ENCODE measurements at regions not wholly inside any gene's neighbourhood (a gene's known extent, or its start where the extent isn't known, plus 50 kb on each side); places are given as distances from the start of the nearest gene placed in this dataset.

GRCh38 chr4:126558596-126558995 lies 1074.2 kb upstream of the INTU start:
- Histone ChIP-seq H3K27me3 (replicated peaks; ENCODE audit: control insufficient read depth, insufficient read depth, low read length) (no peaks in the 10 kb centered on the region), H3K4me1 (ENCODE audit: control insufficient read depth, insufficient read depth, low read length) (no peaks in the 10 kb centered on the region), H3K9ac (ENCODE audit: low read length) (no peak overlapping the region), H3K36me3 (ENCODE audit: control insufficient read depth, insufficient read depth, low read length, severe bottlenecking) (no peaks in the 10 kb centered on the region), H3K4me3 (ENCODE audit: low read length) (no peak overlapping the region), H3K9me3 (ENCODE audit: control insufficient read depth, low read length) (no peaks in the 10 kb centered on the region)
- no peak for DNase-seq (ENCODE audit: low read depth)

DNA sequence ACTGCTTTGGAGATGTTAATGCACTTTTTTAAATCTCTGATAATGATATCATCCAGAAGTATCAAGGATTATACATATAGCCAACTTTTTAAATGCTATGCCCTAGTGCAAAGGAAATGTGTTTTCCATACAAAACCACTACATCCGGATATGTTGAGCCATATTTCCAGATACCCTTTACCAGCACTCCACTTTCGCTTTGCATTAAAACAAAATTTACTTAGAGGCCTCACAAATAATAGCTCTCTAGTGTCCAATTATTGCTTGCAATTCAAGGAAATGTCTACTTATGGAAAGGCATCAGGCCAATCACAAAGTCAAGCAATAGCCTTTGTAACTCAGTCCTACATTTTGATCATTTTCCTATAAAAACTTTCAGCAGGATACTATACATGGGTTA lies 1072.8 kb upstream of the INTU start:
- Histone ChIP-seq H3K4me3 (ENCODE audit: low read length) (no peak overlapping the region), H3K4me1 (ENCODE audit: control insufficient read depth, insufficient read depth, low read length) (no peaks in the 10 kb centered on the region), H3K27me3 (replicated peaks; ENCODE audit: control insufficient read depth, insufficient read depth, low read length) (no peaks in the 10 kb centered on the region), H3K9me3 (ENCODE audit: control insufficient read depth, low read length) (no peaks in the 10 kb centered on the region), H3K9ac (ENCODE audit: low read length) (no peak overlapping the region), H3K36me3 (ENCODE audit: control insufficient read depth, insufficient read depth, low read length, severe bottlenecking) (no peaks in the 10 kb centered on the region)
- DNase-seq (ENCODE audit: low read depth), result no peak

GRCh38 chr4:126560794-126561193 lies 1072.0 kb upstream of the INTU start:
- peak; percentile 46 for DNase-seq (ENCODE audit: low read depth)

DNA sequence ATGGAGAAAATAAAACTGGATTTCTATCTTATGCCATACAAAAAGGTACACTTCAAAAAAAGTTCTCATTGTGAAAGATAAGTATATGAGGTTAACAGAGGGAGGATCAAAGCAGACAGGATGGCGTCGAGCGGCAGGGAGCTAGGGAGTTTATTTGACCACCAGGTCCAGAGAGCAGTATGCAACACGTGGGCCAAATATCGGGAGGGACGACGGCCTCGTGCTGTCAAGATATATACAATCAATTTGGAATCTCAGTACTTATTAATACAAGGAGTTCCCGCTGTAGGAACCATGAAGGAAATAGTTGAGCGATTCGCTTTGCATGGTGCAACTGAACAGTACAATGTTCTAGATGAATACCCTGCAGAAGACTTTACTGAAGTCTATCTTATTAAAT lies 1069.4 kb upstream of the INTU start:
- no peak overlapping the region for H3K9ac ChIP-seq (ENCODE audit: low read length)
- H3K27me3 ChIP-seq (replicated peaks; ENCODE audit: control insufficient read depth, insufficient read depth, low read length), result no peaks in the 10 kb centered on the region
- DNase-seq (ENCODE audit: low read depth), result no peak
- no peaks in the 10 kb centered on the region for H3K9me3 ChIP-seq (ENCODE audit: control insufficient read depth, low read length)
- no peak overlapping the region for H3K4me3 ChIP-seq (ENCODE audit: low read length)
- no peaks in the 10 kb centered on the region for H3K36me3 ChIP-seq (ENCODE audit: control insufficient read depth, insufficient read depth, low read length, severe bottlenecking)
- H3K4me1 ChIP-seq (ENCODE audit: control insufficient read depth, insufficient read depth, low read length), result no peaks in the 10 kb centered on the region

More at GRCh38 chr4:126560794-126561193, 1072.0 kb upstream of the INTU start:
- Histone ChIP-seq H3K36me3 (ENCODE audit: control insufficient read depth, insufficient read depth, low read length, severe bottlenecking) (no peaks in the 10 kb centered on the region), H3K4me1 (ENCODE audit: control insufficient read depth, insufficient read depth, low read length) (no peaks in the 10 kb centered on the region), H3K9ac (ENCODE audit: low read length) (no peak overlapping the region), H3K9me3 (ENCODE audit: control insufficient read depth, low read length) (no peaks in the 10 kb centered on the region), H3K4me3 (ENCODE audit: low read length) (no peak overlapping the region), H3K27me3 (replicated peaks; ENCODE audit: control insufficient read depth, insufficient read depth, low read length) (no peaks in the 10 kb centered on the region)

- no peak overlapping the region for H3K4me3 ChIP-seq (ENCODE audit: low read length)
- no peaks in the 10 kb centered on the region for H3K9me3 ChIP-seq (ENCODE audit: control insufficient read depth, low read length)
- DNase-seq (ENCODE audit: low read depth), result no peak
- H3K36me3 ChIP-seq (ENCODE audit: control insufficient read depth, insufficient read depth, low read length, severe bottlenecking), result no peaks in the 10 kb centered on the region
- no peaks in the 10 kb centered on the region for H3K4me1 ChIP-seq (ENCODE audit: control insufficient read depth, insufficient read depth, low read length)
- H3K27me3 ChIP-seq (replicated peaks; ENCODE audit: control insufficient read depth, insufficient read depth, low read length), result no peaks in the 10 kb centered on the region
- H3K9ac ChIP-seq (ENCODE audit: low read length), result no peak overlapping the region
These were observed 1068.4 kb upstream of the INTU start for GRCh38 chr4:126564283-126564854.

DNA sequence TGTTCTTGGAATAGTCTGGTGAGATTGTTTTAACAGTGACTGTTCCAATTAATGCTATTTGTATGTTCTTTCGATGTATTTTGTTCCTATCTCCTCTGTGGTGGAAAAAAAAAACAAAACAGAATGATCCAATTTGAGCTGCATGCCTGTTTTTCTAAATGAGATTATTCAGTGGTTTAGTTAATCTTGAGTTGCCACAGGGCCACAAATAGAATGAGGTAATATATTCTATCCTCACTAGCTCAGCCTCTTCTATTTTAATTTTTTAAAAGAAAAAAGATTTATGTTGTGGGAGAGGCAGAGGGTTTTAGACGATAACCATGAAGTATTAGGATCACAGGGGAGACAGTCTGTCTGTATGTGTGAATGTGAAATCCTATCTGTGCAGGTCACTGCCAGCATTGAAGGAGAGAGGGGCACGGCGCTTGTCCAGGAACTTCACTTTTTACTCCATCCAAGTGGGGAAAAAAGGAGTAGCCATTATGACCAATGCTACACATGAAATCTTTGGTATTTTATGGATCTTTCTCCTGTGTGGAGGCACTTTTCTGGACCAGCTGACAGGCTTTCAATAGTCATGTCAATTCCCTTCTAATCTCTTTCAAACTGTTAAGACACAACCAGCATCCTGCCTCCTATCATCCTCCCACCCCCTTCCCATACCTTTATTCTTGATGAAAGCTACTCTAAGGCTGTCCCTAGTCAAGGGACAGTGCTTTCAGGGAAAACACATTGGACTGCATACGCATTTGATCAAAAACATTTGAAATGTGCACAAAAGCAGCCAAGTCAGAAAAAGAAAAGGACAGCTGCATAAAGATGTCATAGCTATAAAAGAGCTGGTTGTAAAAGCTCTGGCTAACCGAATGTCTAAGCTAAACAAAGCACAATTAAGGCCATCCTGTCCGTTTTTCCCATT lies 1063.8 kb upstream of the INTU start:
- H3K27me3 ChIP-seq (replicated peaks; ENCODE audit: control insufficient read depth, insufficient read depth, low read length), result no peaks in the 10 kb centered on the region

GRCh38 chr4:126572264-126572663 lies 1060.5 kb upstream of the INTU start:
- no peaks in the 10 kb centered on the region for H3K4me1 ChIP-seq (ENCODE audit: control insufficient read depth, insufficient read depth, low read length)
- no peaks in the 10 kb centered on the region for H3K27me3 ChIP-seq (replicated peaks; ENCODE audit: control insufficient read depth, insufficient read depth, low read length)
- H3K36me3 ChIP-seq (ENCODE audit: control insufficient read depth, insufficient read depth, low read length, severe bottlenecking), result no peaks in the 10 kb centered on the region
- H3K9me3 ChIP-seq (ENCODE audit: control insufficient read depth, low read length), result no peaks in the 10 kb centered on the region
- H3K9ac ChIP-seq (ENCODE audit: low read length), result no peak overlapping the region
- no peak overlapping the region for H3K4me3 ChIP-seq (ENCODE audit: low read length)
- DNase-seq (ENCODE audit: low read depth), result no peak

More for the DNA sequence above, 1063.8 kb upstream of the INTU start:
- no peak for DNase-seq (ENCODE audit: low read depth)
- H3K4me1 ChIP-seq (ENCODE audit: control insufficient read depth, insufficient read depth, low read length), result no peaks in the 10 kb centered on the region
- no peaks in the 10 kb centered on the region for H3K9me3 ChIP-seq (ENCODE audit: control insufficient read depth, low read length)
- H3K36me3 ChIP-seq (ENCODE audit: control insufficient read depth, insufficient read depth, low read length, severe bottlenecking), result no peaks in the 10 kb centered on the region
- no peak overlapping the region for H3K9ac ChIP-seq (ENCODE audit: low read length)
- H3K4me3 ChIP-seq (ENCODE audit: low read length), result no peak overlapping the region

- H3K4me1 ChIP-seq (ENCODE audit: control insufficient read depth, insufficient read depth, low read length), result no peaks in the 10 kb centered on the region
- H3K9ac ChIP-seq (ENCODE audit: low read length), result no peak overlapping the region
- no peaks in the 10 kb centered on the region for H3K9me3 ChIP-seq (ENCODE audit: control insufficient read depth, low read length)
- no peaks in the 10 kb centered on the region for H3K27me3 ChIP-seq (replicated peaks; ENCODE audit: control insufficient read depth, insufficient read depth, low read length)
- no peaks in the 10 kb centered on the region for H3K36me3 ChIP-seq (ENCODE audit: control insufficient read depth, insufficient read depth, low read length, severe bottlenecking)
- DNase-seq (ENCODE audit: low read depth), result peak; percentile 16
- no peak overlapping the region for H3K4me3 ChIP-seq (ENCODE audit: low read length)
These were observed 1050.0 kb upstream of the INTU start for GRCh38 chr4:126582737-126583136.

DNA sequence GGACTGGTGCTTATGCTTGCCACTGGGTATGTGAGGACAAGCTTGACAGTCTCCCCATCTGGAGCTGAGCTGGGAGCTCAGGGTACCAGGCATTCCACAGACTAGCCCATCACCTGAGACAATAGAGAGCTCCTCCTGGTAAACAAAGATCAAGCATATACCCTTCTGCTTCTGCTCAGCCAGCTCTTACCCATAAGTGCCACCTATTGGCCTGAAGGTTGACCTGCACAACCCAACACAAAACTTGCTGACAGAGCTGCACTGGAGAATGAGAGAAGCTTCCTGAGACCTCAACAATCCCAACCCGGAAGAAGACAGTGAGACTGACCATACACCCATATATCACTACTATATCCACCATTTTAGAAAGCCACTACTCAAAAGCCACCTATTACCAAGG lies 1049.2 kb upstream of the INTU start:
- no peak overlapping the region for H3K9ac ChIP-seq (ENCODE audit: low read length)
- no peaks in the 10 kb centered on the region for H3K36me3 ChIP-seq (ENCODE audit: control insufficient read depth, insufficient read depth, low read length, severe bottlenecking)
- no peaks in the 10 kb centered on the region for H3K27me3 ChIP-seq (replicated peaks; ENCODE audit: control insufficient read depth, insufficient read depth, low read length)
- no peak overlapping the region for H3K4me3 ChIP-seq (ENCODE audit: low read length)
- DNase-seq (ENCODE audit: low read depth), result peak; percentile 11
- no peaks in the 10 kb centered on the region for H3K4me1 ChIP-seq (ENCODE audit: control insufficient read depth, insufficient read depth, low read length)
- no peaks in the 10 kb centered on the region for H3K9me3 ChIP-seq (ENCODE audit: control insufficient read depth, low read length)

- Histone ChIP-seq H3K9me3 (ENCODE audit: control insufficient read depth, low read length) (no peaks in the 10 kb centered on the region), H3K4me3 (ENCODE audit: low read length) (no peak overlapping the region), H3K27me3 (replicated peaks; ENCODE audit: control insufficient read depth, insufficient read depth, low read length) (no peaks in the 10 kb centered on the region), H3K36me3 (ENCODE audit: control insufficient read depth, insufficient read depth, low read length, severe bottlenecking) (no peaks in the 10 kb centered on the region), H3K9ac (ENCODE audit: low read length) (no peak overlapping the region), H3K4me1 (ENCODE audit: control insufficient read depth, insufficient read depth, low read length) (peaks cover 9% of the 10 kb centered on the region)
- DNase-seq (ENCODE audit: low read depth), result peak; percentile 30
These were observed 1041.2 kb upstream of the INTU start for GRCh38 chr4:126591583-126591982.

DNA sequence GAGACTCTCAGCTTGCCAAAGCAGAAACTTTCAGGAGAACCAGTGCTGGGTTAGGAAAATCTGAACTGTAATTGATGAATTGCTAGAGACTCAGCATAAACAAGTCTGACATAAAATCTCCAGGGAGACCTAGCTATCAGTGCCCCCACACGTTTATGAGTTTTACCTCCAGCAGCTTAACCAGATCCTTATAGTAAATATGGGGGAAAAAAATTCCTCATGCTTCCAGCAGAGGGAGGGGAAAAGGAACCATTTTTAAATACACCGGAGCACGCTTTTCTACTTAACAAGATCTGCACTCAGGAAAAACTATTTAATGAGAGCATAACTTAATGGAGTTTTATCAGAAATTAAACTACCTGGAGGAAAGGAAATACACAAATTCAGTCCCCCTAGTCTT lies 1040.7 kb upstream of the INTU start:
- H3K9me3 ChIP-seq (ENCODE audit: control insufficient read depth, low read length), result no peaks in the 10 kb centered on the region
- H3K9ac ChIP-seq (ENCODE audit: low read length), result no peak overlapping the region
- peak; percentile 30 for DNase-seq (ENCODE audit: low read depth)
- no peaks in the 10 kb centered on the region for H3K27me3 ChIP-seq (replicated peaks; ENCODE audit: control insufficient read depth, insufficient read depth, low read length)
- peaks cover 9% of the 10 kb centered on the region for H3K4me1 ChIP-seq (ENCODE audit: control insufficient read depth, insufficient read depth, low read length)
- no peak overlapping the region for H3K4me3 ChIP-seq (ENCODE audit: low read length)
- H3K36me3 ChIP-seq (ENCODE audit: control insufficient read depth, insufficient read depth, low read length, severe bottlenecking), result no peaks in the 10 kb centered on the region

Measured in adipocyte (in vitro differentiated cells).